Right lobe of liver (tissue), 6 donors: ENCODE measurements at regions not wholly inside any gene's neighbourhood (a gene's known extent, or its start where the extent isn't known, plus 50 kb on each side); places are given as distances from the start of the nearest gene placed in this dataset.

ENCODE experiments used
- ATAC-seq, 4 donors: fragments of 200-7000 bp; cut with Tn5 transposase; one replicate each; pipeline ENCODE4 v1.9.1; 2020; ENCODE audit warnings: mild to moderate bottlenecking in 4 of 4, moderate library complexity in 4 of 4
- DNase-seq, 3 donors: peaks; one replicate each; pipeline ENCODE4 v3.0.0-alpha.2; 2020
- H3K27ac ChIP-seq, 3 donors: fragments of 200-600 bp; one replicate each; pipeline ENCODE4 v1.8.0; 2022
- H3K27me3 ChIP-seq, 2 donors: fragments of 200-600 bp; one replicate each; pipeline ENCODE4 v1.8.0; 2022
- H3K36me3 ChIP-seq, 4 donors: fragments of 200-600 bp; sonication (generic) in 1 of 4; one replicate each; pipeline versions ENCODE4 v1.5.1 to v1.8.0; 2017 to 2022; ENCODE audit warnings: control low read depth in 1 of 4
- H3K4me1 ChIP-seq, 4 donors: fragments of 200-600 bp; sonication (generic) in 1 of 4; one replicate each; pipeline versions ENCODE4 v1.5.1 to v1.8.0; 2017 to 2022; ENCODE audit warnings: control low read depth in 1 of 4
- H3K4me3 ChIP-seq, 3 donors: fragments of 200-600 bp; one replicate each; pipeline ENCODE4 v1.8.0; 2022
- H3K9me3 ChIP-seq, 4 donors: fragments of 200-600 bp; sonication (generic) in 1 of 4; one replicate each; pipeline versions ENCODE4 v1.5.1 to v1.8.0; 2017 to 2022; ENCODE audit warnings: control low read depth in 1 of 4
- POLR2A ChIP-seq: fragments of 450-650 bp; IDR thresholded peaks from one replicate; pipeline ENCODE4 v1.6.1; 2017; ENCODE audit warnings: antibody characterized with exemption, mild to moderate bottlenecking
- WGBS: methylation state at CpG from one replicate; pipeline ENCODE4 v1.1.6; 2018; ENCODE audit warnings: low coverage, low lambda C conversion rate; ENCODE audit not compliant: insufficient coverage; ENCODE audit errors: missing lambda C conversion rate; 5-methylcytosine and 5-hydroxymethylcytosine counted together
- intact Hi-C, 2 donors: fragments of 100-400 bp; cut with DNase I; formaldehyde crosslinking; loops; one replicate each; pipeline versions ENCODE4 v1.11.2 to v1.14.1; 2022
- TF ChIP-seq, protein P1 (sequence below), 4 donors: fragments of 200-600 bp in 3 of 4; fragments of 450-650 bp in 1 of 4; IDR thresholded peaks; one replicate each; pipeline versions ENCODE4 v1.5.1 to v1.8.0; 2016 to 2022; ENCODE audit warnings: antibody characterized with exemption in 4 of 4, mild to moderate bottlenecking in 2 of 4
- donor health status: DM: no; HTN: yes; CAD: no.
- donor health status: DM: no; HTN: no; CAD: no.
- donor health status: DM: no; HTN: no; CAD: no.
- donor health status: DM: no; HTN: yes; CAD: no.
- donor health status: DM: no; HTN: yes; CAD: no.

DNA sequence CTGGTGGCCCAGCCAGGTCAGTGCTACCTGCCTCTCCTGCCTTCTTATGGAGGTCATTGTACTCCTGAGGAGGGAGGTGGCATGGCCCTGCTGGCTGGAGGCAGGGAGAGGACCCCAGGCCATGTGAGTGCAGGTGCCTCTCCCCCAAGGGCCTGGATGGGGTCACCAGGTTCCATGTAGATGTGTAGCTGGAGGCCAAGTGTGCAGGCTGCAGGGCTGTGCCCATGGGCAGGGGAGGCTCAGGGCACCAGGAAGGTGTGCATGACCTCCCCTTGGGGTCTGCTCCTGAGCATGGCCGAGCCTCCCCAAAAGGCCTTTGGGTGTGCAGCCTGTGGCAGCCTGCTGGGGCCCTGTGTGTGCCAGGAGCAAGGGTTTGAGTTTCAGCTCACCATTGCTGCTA, 128.1 kb upstream of the HDAC4 start:
- DNase-seq (peak in 1 of 3 donors; percentile 34), ATAC-seq (no peak)
- no peaks in the 10 kb centered on the region for H3K4me1 ChIP-seq
- WGBS, result no CpG with 5 or more reads among the region's 1 CpG
- H3K27ac ChIP-seq, result no peak overlapping the region
- no peaks in the 10 kb centered on the region for H3K27me3 ChIP-seq
- no peak for TF ChIP-seq POLR2A
- TF ChIP-seq, protein P1, sequence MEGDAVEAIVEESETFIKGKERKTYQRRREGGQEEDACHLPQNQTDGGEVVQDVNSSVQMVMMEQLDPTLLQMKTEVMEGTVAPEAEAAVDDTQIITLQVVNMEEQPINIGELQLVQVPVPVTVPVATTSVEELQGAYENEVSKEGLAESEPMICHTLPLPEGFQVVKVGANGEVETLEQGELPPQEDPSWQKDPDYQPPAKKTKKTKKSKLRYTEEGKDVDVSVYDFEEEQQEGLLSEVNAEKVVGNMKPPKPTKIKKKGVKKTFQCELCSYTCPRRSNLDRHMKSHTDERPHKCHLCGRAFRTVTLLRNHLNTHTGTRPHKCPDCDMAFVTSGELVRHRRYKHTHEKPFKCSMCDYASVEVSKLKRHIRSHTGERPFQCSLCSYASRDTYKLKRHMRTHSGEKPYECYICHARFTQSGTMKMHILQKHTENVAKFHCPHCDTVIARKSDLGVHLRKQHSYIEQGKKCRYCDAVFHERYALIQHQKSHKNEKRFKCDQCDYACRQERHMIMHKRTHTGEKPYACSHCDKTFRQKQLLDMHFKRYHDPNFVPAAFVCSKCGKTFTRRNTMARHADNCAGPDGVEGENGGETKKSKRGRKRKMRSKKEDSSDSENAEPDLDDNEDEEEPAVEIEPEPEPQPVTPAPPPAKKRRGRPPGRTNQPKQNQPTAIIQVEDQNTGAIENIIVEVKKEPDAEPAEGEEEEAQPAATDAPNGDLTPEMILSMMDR (IDR thresholded peaks at IDR 0.05), result no peak
- H3K9me3 ChIP-seq, result no peaks in the 10 kb centered on the region
- intact Hi-C loops, result no loop called here
- H3K36me3 ChIP-seq, result no peaks in the 10 kb centered on the region
- H3K4me3 ChIP-seq, result no peak overlapping the region

DNA sequence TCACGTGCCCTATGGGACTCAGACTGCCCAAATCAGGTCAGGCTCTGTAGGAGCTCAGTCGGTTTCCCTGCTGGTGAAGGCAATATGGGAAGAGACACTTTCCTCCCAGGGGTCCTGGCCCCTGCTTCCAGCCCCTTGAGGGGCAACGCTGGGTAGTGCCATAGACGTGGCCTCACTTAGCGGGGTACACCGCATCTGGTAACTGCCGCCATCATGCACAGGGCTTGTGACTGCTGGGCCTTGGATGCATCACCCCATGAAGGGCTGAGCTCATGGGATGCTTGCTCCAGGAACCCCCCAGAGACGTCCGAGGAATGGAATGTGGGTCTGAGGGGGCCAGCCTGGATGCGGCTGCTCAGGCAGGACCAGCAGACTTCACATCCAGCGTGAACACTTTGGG, 127.3 kb upstream of the HDAC4 start:
- no peaks in the 10 kb centered on the region for H3K36me3 ChIP-seq
- intact Hi-C loops, result no loop called here
- H3K4me3 ChIP-seq, result no peak overlapping the region
- WGBS, result 82% methylated on average over 4 of the region's 11 CpGs
- no peak for TF ChIP-seq POLR2A
- TF ChIP-seq, protein P1 (IDR thresholded peaks at IDR 0.05), result no peak
- no peaks in the 10 kb centered on the region for H3K9me3 ChIP-seq
- no peaks in the 10 kb centered on the region for H3K27me3 ChIP-seq
- no peak overlapping the region for H3K27ac ChIP-seq
- DNase-seq (peak in 1 of 3 donors; percentile 42), ATAC-seq (no peak)
- no peaks in the 10 kb centered on the region for H3K4me1 ChIP-seq

DNA sequence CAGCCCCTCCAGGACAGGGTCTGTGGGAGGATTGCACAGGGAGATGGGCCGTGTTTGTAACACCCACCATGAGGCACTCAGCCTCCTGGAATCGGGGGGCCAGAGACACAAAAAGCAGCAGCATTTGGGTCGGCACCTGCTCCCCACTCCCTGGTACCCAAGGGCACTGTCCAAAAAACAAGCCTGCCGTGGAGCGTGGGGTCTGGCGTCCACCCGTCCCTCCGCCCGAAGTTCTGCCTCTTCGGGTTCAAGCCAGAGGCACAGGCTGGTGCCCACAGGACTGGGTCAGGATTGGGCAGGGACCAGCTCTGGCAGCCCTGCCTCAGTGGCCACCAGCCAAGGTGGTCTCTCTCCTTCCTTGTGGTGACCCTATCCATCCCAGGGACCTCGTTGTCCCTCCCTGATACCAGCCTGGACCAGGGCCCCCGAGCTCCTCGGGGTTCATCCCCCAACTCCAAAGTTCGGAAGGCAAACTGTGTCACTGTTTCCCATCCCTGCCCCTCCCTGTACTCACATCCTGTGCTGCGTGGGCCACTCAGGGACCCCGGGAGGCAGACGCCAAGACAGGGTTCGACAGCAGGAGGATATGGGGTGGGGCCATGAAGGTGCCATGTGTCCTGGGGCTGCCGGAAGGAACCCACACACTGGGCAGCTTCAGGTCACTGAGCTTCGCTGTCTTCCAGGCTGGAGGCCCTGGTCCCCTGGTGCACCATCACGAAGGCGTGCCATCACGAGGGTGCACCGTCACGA, 126.0 kb upstream of the HDAC4 start:
- Histone ChIP-seq H3K27me3 (no peaks in the 10 kb centered on the region), H3K4me3 (no peak overlapping the region), H3K9me3 (no peaks in the 10 kb centered on the region), H3K4me1 (no peaks in the 10 kb centered on the region), H3K36me3 (no peaks in the 10 kb centered on the region), H3K27ac (no peak overlapping the region)
- ATAC-seq (no peak), DNase-seq (peak in 1 of 3 donors; percentile 44)
- TF ChIP-seq POLR2A, result no peak
- TF ChIP-seq, protein P1 (IDR thresholded peaks at IDR 0.05), result no peak
- WGBS, result 0% methylated on average over 1 of the region's 25 CpGs
- intact Hi-C loops, result no loop called here

DNA sequence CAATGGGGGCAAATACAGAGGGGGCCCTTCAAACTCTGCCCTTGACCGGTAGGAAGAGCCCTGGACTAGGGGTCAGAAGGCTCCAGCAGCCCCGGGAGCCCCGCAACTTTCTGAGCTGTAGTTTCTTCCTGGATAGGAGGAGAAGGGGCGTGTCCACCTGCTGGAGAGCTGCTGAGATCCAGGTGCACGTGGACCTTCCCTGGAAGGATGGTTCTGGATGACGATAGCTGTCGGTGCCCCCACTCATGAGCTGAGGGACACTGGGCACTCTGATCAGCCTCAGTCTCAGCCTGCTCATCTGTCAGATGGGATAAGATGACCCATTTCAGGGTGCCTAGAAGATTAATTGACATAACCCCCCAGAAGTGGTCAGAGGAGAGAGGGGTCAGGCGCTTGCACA, 125.2 kb upstream of the HDAC4 start:
- DNase-seq, result peak in 1 of 3 donors; percentile 20
- H3K4me3 ChIP-seq, result no peak overlapping the region
- no peak for TF ChIP-seq POLR2A
- TF ChIP-seq, protein P1 (IDR thresholded peaks at IDR 0.05), result no peak
- no peaks in the 10 kb centered on the region for H3K9me3 ChIP-seq
- H3K36me3 ChIP-seq, result no peaks in the 10 kb centered on the region
- WGBS, result 39% methylated on average over 5 of the region's 8 CpGs
- no peak for ATAC-seq
- H3K27ac ChIP-seq, result no peak overlapping the region
- no peaks in the 10 kb centered on the region for H3K4me1 ChIP-seq
- no peaks in the 10 kb centered on the region for H3K27me3 ChIP-seq
- intact Hi-C loops, result no loop called here
